PC-9 (cell line): ENCODE measurements at regions not wholly inside any gene's neighbourhood (a gene's known extent, or its start where the extent isn't known, plus 50 kb on each side); places are given as distances from the start of the nearest gene placed in this dataset.

Source experiments
- BruUV-seq: library from RNA; stranded (reverse); fragments of 400-500 nt; replicated peaks from 2 replicates; lab custom pipeline; 2021; lab: Mats Ljungman, UMichigan
- CTCF ChIA-PET: fragments of 300-600 bp; sonication (Branson Sonifier 250); formaldehyde crosslinking; loops from one replicate; lab custom pipeline; 2022; ENCODE audit warnings: antibody characterized with exemption; lab: Charles Lee
- POLR2A ChIA-PET: fragments of 300-600 bp; sonication (Branson Sonifier 250); formaldehyde crosslinking; loops from one replicate; lab custom pipeline; 2022; ENCODE audit warnings: antibody characterized with exemption; ENCODE audit not compliant: unreplicated experiment; lab: Charles Lee
- DNase-seq, 2 experiments: peaks; one replicate each; pipeline versions ENCODE4 v3.0.0 to v3.0.0-alpha.2; 2015 to 2022; ENCODE audit warnings: mixed read lengths in 1 of 2
- H2AFZ ChIP-seq: fragments of 200-600 bp; sonication (generic); 2 replicates; pipeline ENCODE4 v1.8.1; 2017; ENCODE audit warnings: antibody characterized with exemption
- H3F3A ChIP-seq: fragments of 200-600 bp; sonication (generic); 2 replicates; pipeline ENCODE4 v1.8.1; 2017; ENCODE audit warnings: antibody characterized with exemption, mild to moderate bottlenecking, low read depth; ENCODE audit not compliant: insufficient read depth
- H3K27ac ChIP-seq: fragments of 200-600 bp; sonication (generic); 2 replicates; pipeline ENCODE4 v1.6.1; 2016; ENCODE audit warnings: mixed run types
- H3K27me3 ChIP-seq: fragments of 200-600 bp; sonication (generic); 2 replicates; pipeline ENCODE4 v1.6.1; 2016; ENCODE audit warnings: low read depth, mixed run types; ENCODE audit not compliant: insufficient read depth
- H3K36me3 ChIP-seq: fragments of 200-600 bp; sonication (generic); 2 replicates; pipeline ENCODE4 v1.6.1; 2016; ENCODE audit warnings: low read depth, mixed run types
- H3K4me1 ChIP-seq: fragments of 200-600 bp; sonication (generic); replicated peaks from 2 replicates; pipeline ENCODE4 v1.6.1; 2016; ENCODE audit warnings: mixed run types; ENCODE audit not compliant: insufficient read depth
- H3K4me2 ChIP-seq: fragments of 200-600 bp; sonication (generic); 2 replicates; pipeline ENCODE4 v1.6.1; 2017; ENCODE audit warnings: mixed run types
- H3K4me3 ChIP-seq: fragments of 200-600 bp; sonication (generic); 2 replicates; pipeline ENCODE4 v1.6.1; 2016; ENCODE audit warnings: mixed run types
- H3K79me2 ChIP-seq: fragments of 200-600 bp; sonication (generic); 2 replicates; pipeline ENCODE4 v1.6.1; 2017; ENCODE audit warnings: low read depth, mixed run types
- H3K9me2 ChIP-seq: fragments of 200-600 bp; sonication (generic); 2 replicates; pipeline ENCODE4 v1.8.1; 2017; ENCODE audit warnings: mild to moderate bottlenecking; ENCODE audit not compliant: insufficient read depth
- H3K9me3 ChIP-seq: fragments of 200-600 bp; sonication (generic); 2 replicates; pipeline ENCODE4 v1.8.1; 2016; ENCODE audit warnings: low read depth; ENCODE audit not compliant: insufficient read depth
- H4K20me1 ChIP-seq: fragments of 200-600 bp; sonication (generic); 2 replicates; pipeline ENCODE4 v1.8.1; 2017; ENCODE audit not compliant: insufficient read depth
- CTCF ChIP-seq: fragments of 200-600 bp; sonication (generic); conservative IDR thresholded peaks from 2 replicates; pipeline ENCODE4 v1.6.1; 2017; ENCODE audit warnings: mixed run types, antibody characterized with exemption, mild to moderate bottlenecking, moderate library complexity
- EZH2 ChIP-seq: fragments of 200-600 bp; sonication (generic); IDR thresholded peaks from 2 replicates; pipeline ENCODE4 v1.8.0; 2017; ENCODE audit warnings: antibody characterized with exemption, low read depth
- intact Hi-C: fragments of 100-400 bp; cut with micrococcal nuclease; formaldehyde crosslinking; loops from one replicate; pipeline ENCODE4 v1.10.0; 2022; ENCODE audit not compliant: unreplicated experiment

- Histone ChIP-seq H3K4me3 (no peak overlapping the region), H4K20me1 (no peaks in the 10 kb centered on the region), H3K9me3 (no peaks in the 10 kb centered on the region), H3K27me3 (no peaks in the 10 kb centered on the region), H3F3A (no peaks in the 10 kb centered on the region), H3K79me2 (no peaks in the 10 kb centered on the region), H3K4me2 (no peak overlapping the region), H3K36me3 (no peaks in the 10 kb centered on the region), H3K9me2 (no peaks in the 10 kb centered on the region), H3K4me1 (no peaks in the 10 kb centered on the region), H2AFZ (no peak overlapping the region), H3K27ac (no peak overlapping the region)
- ChIA-PET CTCF (no interaction called here), POLR2A (no interaction called here)
- no peak for DNase-seq
- intact Hi-C loops, result no loop called here
- TF ChIP-seq CTCF (no peak), EZH2 (no peak)
- no TSS peak for BruUV-seq
These were observed 276.6 kb upstream of the GATB start for GRCh38 chr4:152037435-152037834.

- POLR2A ChIA-PET, result no interaction called here
- TF ChIP-seq CTCF, result no peak
- TF ChIP-seq EZH2, result no peak
- no peak overlapping the region for H2AFZ ChIP-seq
- no peaks in the 10 kb centered on the region for H3K4me1 ChIP-seq
- no peaks in the 10 kb centered on the region for H3K9me3 ChIP-seq
- no peaks in the 10 kb centered on the region for H4K20me1 ChIP-seq
- H3K27ac ChIP-seq, result no peak overlapping the region
- H3K4me3 ChIP-seq, result no peak overlapping the region
- no peaks in the 10 kb centered on the region for H3F3A ChIP-seq
- DNase-seq, result no peak
- CTCF ChIA-PET, result no interaction called here
- no peaks in the 10 kb centered on the region for H3K27me3 ChIP-seq
- no peak overlapping the region for H3K4me2 ChIP-seq
- no peaks in the 10 kb centered on the region for H3K9me2 ChIP-seq
- H3K36me3 ChIP-seq, result no peaks in the 10 kb centered on the region
- no peaks in the 10 kb centered on the region for H3K79me2 ChIP-seq
- BruUV-seq, result no TSS peak
- intact Hi-C loops, result no loop called here
These were observed 272.8 kb upstream of the GATB start for GRCh38 chr4:152033621-152034020.

GRCh38 chr4:152032722-152033131, 271.9 kb upstream of the GATB start:
- DNase-seq, result no peak
- H3K4me2 ChIP-seq, result no peak overlapping the region
- no peaks in the 10 kb centered on the region for H3K36me3 ChIP-seq
- H3K4me3 ChIP-seq, result no peak overlapping the region
- H2AFZ ChIP-seq, result no peak overlapping the region
- H3K27me3 ChIP-seq, result no peaks in the 10 kb centered on the region
- no TSS peak for BruUV-seq
- ChIA-PET POLR2A (no interaction called here), CTCF (no interaction called here)
- H3K9me3 ChIP-seq, result no peaks in the 10 kb centered on the region
- H4K20me1 ChIP-seq, result no peaks in the 10 kb centered on the region
- H3F3A ChIP-seq, result no peaks in the 10 kb centered on the region
- intact Hi-C loops, result no loop called here
- no peaks in the 10 kb centered on the region for H3K79me2 ChIP-seq
- no peaks in the 10 kb centered on the region for H3K4me1 ChIP-seq
- H3K27ac ChIP-seq, result no peak overlapping the region
- TF ChIP-seq EZH2 (no peak), CTCF (no peak)
- H3K9me2 ChIP-seq, result no peaks in the 10 kb centered on the region
